Astrocyte (in vitro differentiated cells and primary cell): ENCODE measurements at regions not wholly inside any gene's neighbourhood (a gene's known extent, or its start where the extent isn't known, plus 50 kb on each side); places are given as distances from the start of the nearest gene placed in this dataset.
A peak's percentile ranks its signal among the peaks of the same experiment; 100 is the strongest.

Experiments used
- DNase-seq: peaks from one replicate; pipeline ENCODE4 v3.0.0-alpha.2; 2010; ENCODE audit warnings: low read depth
- FAIRE-seq: peaks from 2 replicates; lab custom pipeline; 2011; peaks lifted over from hg19 to GRCh38; lab: Jason Lieb, UNC
- H2AFZ ChIP-seq: 2 replicates; pipeline ENCODE4 v1.6.0; 2012; ENCODE audit warnings: low read depth, low read length, inconsistent platforms
- H3K27ac ChIP-seq: 2 replicates; pipeline ENCODE4 v1.5.1; 2011; ENCODE audit warnings: low read depth, low read length, inconsistent platforms
- H3K27me3 ChIP-seq: 2 replicates; pipeline ENCODE4 v1.6.0; 2011; ENCODE audit warnings: low read length, inconsistent platforms; ENCODE audit not compliant: insufficient read depth
- H3K36me3 ChIP-seq: 2 replicates; pipeline ENCODE4 v1.5.1; 2011; ENCODE audit warnings: low read length, inconsistent platforms; ENCODE audit not compliant: insufficient read depth
- H3K4me1 ChIP-seq: 2 replicates; pipeline ENCODE4 v1.5.1; 2011; ENCODE audit warnings: low read length, inconsistent platforms; ENCODE audit not compliant: insufficient read depth
- H3K4me2 ChIP-seq: 2 replicates; pipeline ENCODE4 v1.6.0; 2012; ENCODE audit warnings: low read length, inconsistent platforms
- H3K4me3 ChIP-seq: 2 replicates; pipeline ENCODE4 v1.5.1; 2011; ENCODE audit warnings: low read depth, mild to moderate bottlenecking, low read length, inconsistent platforms; ENCODE audit not compliant: insufficient read depth
- H3K79me2 ChIP-seq: 2 replicates; pipeline ENCODE4 v1.6.0; 2012; ENCODE audit warnings: mild to moderate bottlenecking, low read length, inconsistent platforms; ENCODE audit not compliant: insufficient read depth
- H3K9ac ChIP-seq: 2 replicates; pipeline ENCODE4 v1.6.0; 2012; ENCODE audit warnings: mild to moderate bottlenecking, low read length, inconsistent platforms
- H3K9me3 ChIP-seq: 2 replicates; pipeline ENCODE4 v1.5.1; 2012; ENCODE audit warnings: low read depth, mild to moderate bottlenecking, low read length, inconsistent platforms; ENCODE audit not compliant: insufficient read depth
- H4K20me1 ChIP-seq: 2 replicates; pipeline ENCODE4 v1.6.0; 2012; ENCODE audit warnings: low read length, inconsistent platforms; ENCODE audit not compliant: insufficient read depth
- H3K27ac Mint-ChIP-seq: one replicate; pipeline ENCODE4 v1.8.0; 2021; ENCODE audit warnings: mild to moderate bottlenecking, mixed read lengths; ENCODE audit not compliant: unreplicated experiment
- H3K27me3 Mint-ChIP-seq: one replicate; pipeline ENCODE4 v1.8.0; 2021; ENCODE audit warnings: low read depth, mixed read lengths; ENCODE audit not compliant: unreplicated experiment
- H3K36me3 Mint-ChIP-seq: one replicate; pipeline ENCODE4 v1.8.0; 2021; ENCODE audit warnings: low read depth, mixed read lengths; ENCODE audit not compliant: unreplicated experiment
- H3K4me1 Mint-ChIP-seq: one replicate; pipeline ENCODE4 v1.8.0; 2021; ENCODE audit warnings: low read depth, mixed read lengths; ENCODE audit not compliant: unreplicated experiment
- H3K4me3 Mint-ChIP-seq: one replicate; pipeline ENCODE4 v1.8.0; 2021; ENCODE audit warnings: mild to moderate bottlenecking, moderate library complexity, mixed read lengths; ENCODE audit not compliant: unreplicated experiment
- H3K9me3 Mint-ChIP-seq: one replicate; pipeline ENCODE4 v1.8.0; 2021; ENCODE audit warnings: mild to moderate bottlenecking, mixed read lengths; ENCODE audit not compliant: unreplicated experiment
- CTCF ChIP-seq: IDR thresholded peaks from 2 replicates; pipeline ENCODE4 v1.5.1; 2011; ENCODE audit warnings: low read depth, mild to moderate bottlenecking, inconsistent platforms, low read length, moderate library complexity; ENCODE audit not compliant: insufficient read depth
- EZH2 ChIP-seq: IDR thresholded peaks from 2 replicates; pipeline ENCODE4 v1.6.1; 2012; ENCODE audit warnings: mild to moderate bottlenecking, low read length, inconsistent platforms; ENCODE audit not compliant: insufficient read depth

- peaks cover 4% of the 10 kb centered on the region for H3K27me3 Mint-ChIP-seq
- no peak for FAIRE-seq
Observed at GRCh38 chr2:44833171-44834069, 108.1 kb upstream of the SIX3 start.

GRCh38 chr2:44834656-44835055, 106.8 kb upstream of the SIX3 start:
- no peaks in the 10 kb centered on the region for H3K79me2 ChIP-seq
- H3K36me3 ChIP-seq = no peaks in the 10 kb centered on the region
- H3K4me3 ChIP-seq = no peak overlapping the region
- H3K36me3 Mint-ChIP-seq = no peaks in the 10 kb centered on the region
- H3K4me2 ChIP-seq = no peak overlapping the region
- H3K9me3 ChIP-seq = no peaks in the 10 kb centered on the region
- peaks cover 14% of the 10 kb centered on the region for H3K9me3 Mint-ChIP-seq
- H3K4me3 Mint-ChIP-seq = no peak overlapping the region
- H3K9ac ChIP-seq = no peak overlapping the region
- no peaks in the 10 kb centered on the region for H3K4me1 ChIP-seq
- no peak for DNase-seq
- H4K20me1 ChIP-seq = no peaks in the 10 kb centered on the region
- H3K4me1 Mint-ChIP-seq = peaks cover 7% of the 10 kb centered on the region
- H3K27me3 Mint-ChIP-seq = peaks cover 6% of the 10 kb centered on the region
- H3K27ac Mint-ChIP-seq = no peak overlapping the region
- H3K27me3 ChIP-seq = peaks cover 2% of the 10 kb centered on the region
- FAIRE-seq = no peak
- H3K27ac ChIP-seq = no peak overlapping the region
- H2AFZ ChIP-seq = no peak overlapping the region
- TF ChIP-seq EZH2 (no peak), CTCF (no peak)

More at GRCh38 chr2:44833171-44834069, 108.1 kb upstream of the SIX3 start:
- Mint-ChIP-seq H3K36me3 (no peaks in the 10 kb centered on the region), H3K4me3 (no peak overlapping the region), H3K4me1 (peaks cover 7% of the 10 kb centered on the region), H3K9me3 (peaks cover 14% of the 10 kb centered on the region), H3K27ac (peak overlapping the region; percentile 42)
- Histone ChIP-seq H3K79me2 (no peaks in the 10 kb centered on the region), H3K9ac (no peak overlapping the region), H3K4me2 (no peak overlapping the region), H3K9me3 (no peaks in the 10 kb centered on the region), H3K4me1 (no peaks in the 10 kb centered on the region), H3K27me3 (peaks cover 2% of the 10 kb centered on the region), H2AFZ (no peak overlapping the region), H4K20me1 (no peaks in the 10 kb centered on the region), H3K36me3 (no peaks in the 10 kb centered on the region), H3K4me3 (no peak overlapping the region), H3K27ac (no peak overlapping the region)
- no peak for DNase-seq
- TF ChIP-seq EZH2 = no peak
- TF ChIP-seq CTCF = no peak

GRCh38 chr2:44836174-44836573, 105.3 kb upstream of the SIX3 start:
- no peaks in the 10 kb centered on the region for H3K36me3 Mint-ChIP-seq
- no peaks in the 10 kb centered on the region for H3K79me2 ChIP-seq
- no peak for DNase-seq
- H3K27me3 ChIP-seq = peaks cover 2% of the 10 kb centered on the region
- H3K9me3 ChIP-seq = no peaks in the 10 kb centered on the region
- H2AFZ ChIP-seq = no peak overlapping the region
- no peak overlapping the region for H3K4me3 ChIP-seq
- H3K27me3 Mint-ChIP-seq = peaks cover 11% of the 10 kb centered on the region
- H3K27ac Mint-ChIP-seq = no peak overlapping the region
- H3K4me1 ChIP-seq = no peaks in the 10 kb centered on the region
- H3K27ac ChIP-seq = no peak overlapping the region
- H4K20me1 ChIP-seq = no peaks in the 10 kb centered on the region
- no peak for FAIRE-seq
- H3K4me1 Mint-ChIP-seq = peaks cover 7% of the 10 kb centered on the region
- no peak overlapping the region for H3K4me3 Mint-ChIP-seq
- no peak for TF ChIP-seq CTCF
- TF ChIP-seq EZH2 = no peak
- H3K36me3 ChIP-seq = no peaks in the 10 kb centered on the region
- H3K9ac ChIP-seq = no peak overlapping the region
- H3K9me3 Mint-ChIP-seq = peaks cover 17% of the 10 kb centered on the region
- no peak overlapping the region for H3K4me2 ChIP-seq
